NB4 (cell line): ENCODE measurements at regions not wholly inside any gene's neighbourhood (a gene's known extent, or its start where the extent isn't known, plus 50 kb on each side); places are given as distances from the start of the nearest gene placed in this dataset.

Source experiments
- CTCF ChIP-seq: IDR thresholded peaks from one replicate; pipeline ENCODE4 v1.5.1; 2012; ENCODE audit warnings: low read depth, low read length
- MAX ChIP-seq: IDR thresholded peaks from 2 replicates; pipeline ENCODE4 v1.6.1; 2011; ENCODE audit warnings: low read depth, low read length
- POLR2A ChIP-seq: IDR thresholded peaks from 2 replicates; pipeline ENCODE4 v1.6.1; 2011; ENCODE audit warnings: mild to moderate bottlenecking; ENCODE audit not compliant: insufficient read length; ENCODE audit errors: extremely low read depth

DNA sequence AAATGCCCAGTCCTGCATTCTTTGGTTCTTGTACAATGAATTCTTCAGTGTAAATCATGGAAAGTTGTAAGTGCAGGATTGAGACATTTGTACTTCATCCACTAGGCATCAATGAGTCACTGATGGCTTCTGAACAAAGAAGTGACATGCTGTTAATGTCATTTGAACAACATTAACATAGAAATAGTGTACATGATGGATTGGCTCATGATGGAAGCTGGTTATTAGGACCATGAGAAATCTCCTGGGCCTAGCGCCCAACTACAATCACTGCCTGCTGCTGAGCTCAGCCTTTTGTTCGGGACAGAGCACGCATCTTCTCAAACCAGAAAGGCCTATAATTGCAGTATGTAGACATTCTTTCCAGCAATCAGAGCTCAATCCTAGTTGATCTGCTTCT, 316.8 kb upstream of the TSHZ2 start:
- TF ChIP-seq CTCF (no peak), POLR2A (no peak), MAX (no peak)
